HG03135 (cell line): ENCODE measurements at regions not wholly inside any gene's neighbourhood (a gene's known extent, or its start where the extent isn't known, plus 50 kb on each side); places are given as distances from the start of the nearest gene placed in this dataset.
"Not testable (repeated sequence)": the region's sequence is repeated elsewhere in the genome, so short reads cannot be mapped to it uniquely, and the experiment has no call there.

Source experiments
- ATAC-seq: cut with Tn5 transposase; IDR thresholded peaks from one replicate; pipeline ENCODE4 v1.9.1; 2021; ENCODE audit warnings: mild to moderate bottlenecking, moderate library complexity; ENCODE audit not compliant: unreplicated experiment

DNA sequence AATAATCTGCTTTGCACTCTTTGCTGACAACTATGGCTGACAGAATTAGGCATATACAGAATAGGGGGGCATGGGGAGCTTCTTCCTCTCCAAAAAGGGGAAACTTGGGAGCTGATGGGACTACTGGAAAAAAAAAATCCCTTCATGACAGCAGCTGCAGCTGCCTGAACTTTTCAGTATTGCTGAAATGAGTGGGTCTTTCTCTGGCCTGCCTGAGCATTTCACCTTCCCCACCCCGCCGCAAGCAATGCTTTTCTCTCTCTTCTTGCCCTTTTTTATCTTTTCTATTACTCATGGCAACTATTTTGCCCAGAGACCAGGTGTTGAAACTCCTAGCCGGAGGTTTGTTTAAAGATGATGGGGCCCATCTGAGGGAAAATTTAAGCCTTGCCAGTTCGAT, 244.9 kb downstream of the SEMA3D start:
- no peak for ATAC-seq

DNA sequence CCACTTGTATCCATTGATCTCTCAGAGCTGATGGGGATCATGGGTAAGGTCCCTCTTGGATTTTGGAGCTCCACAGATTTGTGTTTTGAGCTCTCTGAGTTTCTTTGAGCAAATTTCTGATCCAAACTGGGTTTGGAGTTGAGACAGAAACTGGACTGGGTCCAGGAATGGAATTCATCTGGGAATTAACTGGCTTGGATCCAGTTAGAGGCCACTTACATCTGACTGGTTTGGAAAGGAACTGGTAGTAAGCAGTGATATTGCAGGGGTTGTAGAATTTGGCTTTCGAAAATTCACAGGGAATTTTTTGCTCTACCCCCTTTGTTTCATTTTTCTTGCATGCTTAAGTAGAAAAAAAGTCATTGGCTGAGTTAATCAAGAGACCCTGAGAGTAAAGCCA, 245.6 kb downstream of the SEMA3D start:
- no peak for ATAC-seq

DNA sequence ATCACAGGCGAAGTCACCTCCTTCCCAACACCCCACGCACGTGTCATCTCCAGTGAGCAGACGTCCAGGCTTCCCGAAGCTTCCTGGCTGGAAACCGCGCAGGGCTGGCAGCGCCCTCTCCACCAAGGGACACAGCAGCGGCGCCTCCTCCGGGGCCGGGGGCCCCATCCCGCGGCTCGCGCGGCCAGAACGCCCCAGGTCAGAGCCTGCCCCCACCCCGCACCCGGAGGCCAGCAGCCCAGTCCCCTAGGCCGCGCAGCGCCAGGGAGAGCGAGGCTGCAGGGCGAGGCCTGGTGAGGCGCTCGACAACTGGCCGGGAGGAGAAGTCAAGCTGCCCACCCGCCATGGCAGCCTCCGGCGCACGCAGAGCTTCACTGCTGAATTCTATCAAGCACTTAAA, 247.0 kb downstream of the SEMA3D start:
- no peak for ATAC-seq

DNA sequence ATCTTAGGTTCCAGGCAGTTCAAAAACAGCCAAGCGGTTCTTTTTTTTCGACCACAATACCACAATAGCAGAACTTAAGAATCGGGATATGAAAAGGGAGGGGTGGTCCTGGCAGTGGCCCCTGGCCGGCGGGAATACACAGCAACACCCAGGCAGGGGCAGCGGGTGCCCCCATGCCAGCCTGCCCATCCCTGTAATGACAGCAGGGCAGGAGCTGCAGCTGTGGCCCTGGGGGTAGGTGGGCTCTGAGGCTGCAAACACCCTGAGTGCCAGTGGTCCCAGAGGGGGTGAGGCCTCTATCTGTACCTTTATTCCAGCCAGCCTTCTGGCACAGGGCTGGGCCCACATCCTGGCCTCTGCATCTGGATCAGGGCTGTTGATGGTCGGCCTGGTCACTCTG, 247.4 kb downstream of the SEMA3D start:
- no peak for ATAC-seq

DNA sequence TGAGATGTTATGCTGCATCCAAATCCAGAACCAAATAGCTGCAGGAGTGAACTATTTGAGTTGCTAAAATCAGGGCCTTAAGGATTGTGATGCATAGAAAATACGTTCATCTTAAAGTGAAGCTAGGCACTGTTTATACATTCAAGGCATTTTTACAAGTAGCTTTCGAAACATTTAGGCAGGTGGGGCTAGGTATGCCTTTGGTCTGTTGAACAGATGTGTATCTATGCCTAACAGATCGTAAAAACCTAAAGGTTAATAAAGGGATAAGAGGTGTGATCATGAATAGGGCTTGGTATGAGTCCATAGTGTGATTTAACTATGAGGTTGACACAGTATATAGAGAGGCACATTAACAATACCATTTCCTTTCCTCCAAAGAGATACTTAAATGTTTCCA, 262.5 kb downstream of the SEMA3D start:
- no peak for ATAC-seq

DNA sequence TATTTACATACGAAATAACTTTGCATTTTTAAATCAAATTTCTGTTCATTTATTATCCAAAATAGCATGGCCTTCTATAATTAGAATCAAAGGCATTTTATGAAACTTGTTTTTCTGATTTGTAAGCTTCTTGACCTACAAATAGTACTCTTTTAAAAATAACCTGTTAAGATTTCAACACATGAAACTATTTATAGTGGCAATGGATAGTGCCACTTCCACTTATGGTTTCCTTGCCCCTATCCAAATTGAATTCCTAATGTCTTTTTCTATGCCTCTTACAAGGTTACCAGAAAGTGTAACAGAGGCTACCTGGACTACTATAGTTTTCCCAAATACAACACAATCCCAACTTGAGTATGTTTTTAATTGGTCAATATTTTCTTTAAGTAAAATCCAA, 263.5 kb downstream of the SEMA3D start:
- no peak for ATAC-seq

DNA sequence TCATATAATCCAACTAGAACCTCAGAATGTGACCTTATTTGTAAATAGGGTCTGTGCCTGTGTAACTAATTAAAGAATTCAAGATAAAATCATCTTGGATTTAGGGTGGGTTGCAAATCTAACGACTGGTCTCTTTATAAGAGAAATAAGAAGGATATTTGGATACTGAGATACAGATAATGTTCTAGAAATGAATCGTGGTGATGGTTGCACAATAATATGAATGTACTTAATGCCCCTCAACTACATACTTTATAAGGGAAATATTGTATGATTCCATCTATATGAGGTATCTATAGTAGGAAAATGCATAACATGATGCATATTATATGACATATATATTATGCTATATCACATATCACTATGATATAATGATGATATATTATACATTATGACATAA, 265.7 kb downstream of the SEMA3D start:
- no peak for ATAC-seq

DNA sequence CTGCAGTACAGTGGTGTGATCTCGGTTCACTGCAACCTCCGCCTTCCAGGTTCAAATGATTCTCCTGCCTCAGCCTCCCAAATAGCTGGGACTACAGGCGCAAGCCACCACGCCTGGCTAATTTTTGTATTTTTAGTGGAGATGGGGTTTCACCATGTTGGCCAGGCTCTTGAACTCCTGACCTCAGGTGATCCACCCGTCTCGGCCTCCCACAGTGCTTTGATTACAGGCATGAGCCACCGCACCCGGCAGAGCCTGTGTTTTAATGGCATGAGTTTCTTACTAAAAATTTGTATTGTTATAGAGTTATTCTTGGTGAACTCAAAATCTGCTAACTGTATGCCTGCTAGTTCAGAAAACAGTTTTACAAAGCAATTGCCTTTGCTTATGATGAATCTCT, 269.9 kb downstream of the SEMA3D start:
- not testable (repeated sequence) for ATAC-seq

DNA sequence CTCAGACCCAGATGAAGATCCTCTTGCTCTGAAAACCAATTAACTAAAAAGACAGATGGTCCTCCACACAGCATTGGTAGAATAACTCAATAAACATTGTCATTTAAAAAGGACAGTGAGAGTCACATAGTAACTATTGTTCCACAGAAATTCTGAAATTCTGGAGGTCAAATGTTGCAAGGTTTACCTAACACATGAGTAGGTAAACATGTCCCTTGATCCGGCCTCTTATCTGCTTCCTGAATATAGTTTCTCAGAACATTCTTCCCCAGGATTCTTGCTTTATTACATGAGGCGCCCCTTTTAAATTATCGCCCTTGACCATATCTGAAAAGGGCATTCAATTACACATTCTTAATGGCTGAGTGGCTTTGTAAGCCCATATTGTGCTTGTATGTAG, 270.7 kb downstream of the SEMA3D start:
- no peak for ATAC-seq

DNA sequence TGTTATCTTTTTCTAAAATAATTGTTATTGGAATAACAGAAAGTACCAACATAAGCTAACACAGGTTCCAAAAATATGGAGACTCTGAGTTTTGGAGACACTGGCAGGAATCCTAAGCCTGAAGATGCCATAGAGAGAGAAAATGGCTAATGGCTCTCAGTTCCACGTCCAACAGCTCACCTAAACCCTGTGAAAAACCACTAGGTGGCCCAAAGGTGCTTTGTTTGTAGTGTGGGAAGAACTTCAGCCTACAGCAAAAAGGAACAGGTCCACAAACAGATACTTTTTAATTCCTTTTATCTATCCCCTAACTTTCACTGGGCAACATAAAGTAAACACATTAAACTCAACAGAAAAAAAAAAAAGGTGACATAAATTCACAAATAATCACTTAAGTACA, 272.3 kb downstream of the SEMA3D start:
- no peak for ATAC-seq

DNA sequence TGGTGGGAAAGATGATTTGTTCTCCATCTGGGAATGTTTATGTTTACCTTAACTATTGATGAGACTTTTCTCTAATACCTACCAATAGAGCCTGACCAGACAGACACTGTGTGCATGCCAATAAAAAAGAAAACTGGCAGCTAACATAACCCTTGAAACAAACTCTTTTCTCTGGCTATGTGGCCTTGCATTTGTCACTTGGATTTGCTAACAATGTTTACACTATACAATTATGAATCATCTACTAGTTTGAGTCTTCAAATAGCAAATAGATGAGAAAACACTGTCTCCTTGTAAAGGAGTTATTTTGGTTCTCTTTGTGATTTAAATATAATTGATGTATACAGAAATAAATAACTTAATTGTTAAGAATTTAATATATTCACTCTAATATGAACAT, 273.1 kb downstream of the SEMA3D start:
- ATAC-seq = no peak

DNA sequence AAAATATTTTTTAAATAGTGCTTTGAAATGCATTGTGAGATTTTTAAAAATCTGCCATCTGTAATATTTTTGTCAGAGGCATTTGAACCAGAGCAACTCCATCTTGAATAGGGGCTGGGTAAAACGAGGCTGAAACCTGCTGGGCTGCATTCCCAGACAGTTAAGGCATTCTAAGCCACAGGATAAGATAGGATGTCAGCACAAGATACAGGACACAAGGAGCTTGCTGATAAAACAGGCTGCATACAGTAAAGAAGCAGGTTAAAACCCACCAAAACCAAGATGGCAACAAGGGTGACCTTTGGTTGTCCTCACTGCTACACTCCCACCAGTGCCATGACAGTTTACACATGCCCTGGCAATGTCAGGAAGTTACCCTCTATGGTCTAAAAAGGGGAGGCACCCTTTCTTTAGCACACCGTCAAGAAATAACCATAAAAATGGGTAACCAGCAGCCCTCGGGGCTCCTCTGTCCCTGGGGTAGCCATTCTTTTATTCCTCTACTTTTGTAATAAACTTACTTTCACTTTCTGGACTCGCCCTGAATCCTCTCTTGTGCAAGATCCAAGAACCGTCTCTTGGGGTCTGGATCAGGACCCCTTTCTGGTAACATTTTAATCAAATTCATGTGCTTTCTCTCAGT, 273.7 kb downstream of the SEMA3D start:
- no peak for ATAC-seq

DNA sequence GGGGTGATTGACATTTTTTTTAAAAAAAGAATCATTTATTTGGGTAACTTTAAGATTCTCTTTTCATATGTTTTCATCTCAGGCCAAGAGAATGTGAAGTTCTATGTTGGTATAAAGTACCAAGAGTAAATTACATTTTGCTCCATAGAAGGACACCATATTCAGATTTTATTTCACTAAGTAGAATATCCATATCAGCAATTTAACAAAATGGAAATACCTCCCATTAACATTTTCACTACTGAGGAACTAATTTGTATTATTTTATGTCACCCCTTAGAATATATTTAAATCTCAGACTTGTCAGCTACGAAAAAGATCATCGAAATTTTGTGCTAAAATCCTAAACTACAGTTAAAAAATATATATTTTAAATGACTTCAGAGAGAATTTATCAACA, 274.3 kb downstream of the SEMA3D start:
- ATAC-seq = no peak

DNA sequence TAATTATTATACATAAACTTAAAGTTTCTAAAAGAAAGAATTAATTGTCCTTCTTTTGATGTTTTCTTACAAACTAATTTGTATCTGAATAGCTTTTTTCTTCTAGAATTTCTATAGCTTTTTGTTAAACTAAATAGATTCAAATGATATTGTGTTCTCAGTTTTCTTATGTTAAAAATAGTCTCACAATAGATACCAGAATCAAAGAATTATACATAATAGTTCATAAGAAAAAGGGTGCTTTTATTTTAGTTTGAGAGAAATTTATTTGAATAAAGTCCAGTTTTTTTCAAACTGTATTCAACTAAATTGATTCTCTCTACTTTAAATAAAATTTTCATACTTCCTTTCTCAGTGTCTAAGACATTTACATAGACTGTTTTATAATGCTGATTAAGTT, 274.8 kb downstream of the SEMA3D start:
- no peak for ATAC-seq

DNA sequence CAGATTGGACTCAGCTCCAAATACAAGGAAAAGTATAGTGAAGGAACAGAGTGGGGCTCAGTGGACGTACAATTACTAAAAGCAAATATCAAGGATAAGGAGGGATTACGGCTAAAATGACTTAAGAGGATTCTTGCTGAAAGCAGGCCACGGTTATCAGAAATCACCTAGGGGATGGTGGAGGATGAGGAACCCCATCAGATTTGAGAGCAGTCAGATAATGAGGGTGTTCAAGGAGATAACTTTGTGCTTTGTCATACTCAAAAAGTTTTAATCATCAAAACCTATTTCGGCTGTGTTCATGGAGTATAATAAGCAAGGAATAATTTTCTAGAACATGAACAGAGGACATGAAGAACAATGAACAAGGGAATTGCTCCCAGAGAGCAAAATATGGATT, 275.8 kb downstream of the SEMA3D start:
- no peak for ATAC-seq

DNA sequence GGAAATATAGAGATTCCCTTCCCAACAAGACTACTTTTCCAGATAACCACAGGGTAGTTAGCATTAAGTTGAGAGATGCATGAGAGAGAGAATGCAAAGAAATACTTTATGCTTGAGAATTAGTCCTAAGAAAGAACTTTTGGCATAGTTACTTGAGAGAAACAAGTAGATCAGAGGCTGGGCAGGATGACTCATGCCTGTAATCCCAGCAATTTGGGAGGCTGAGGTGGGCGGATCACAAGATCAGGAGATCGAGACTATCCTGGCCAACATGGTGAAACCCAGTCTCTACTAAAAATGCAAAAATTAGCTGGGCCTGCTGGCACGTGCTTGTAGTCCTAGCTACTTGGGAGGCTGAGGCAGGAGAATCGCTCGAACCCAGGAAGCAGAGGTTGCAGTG, 276.5 kb downstream of the SEMA3D start:
- not testable (repeated sequence) for ATAC-seq

DNA sequence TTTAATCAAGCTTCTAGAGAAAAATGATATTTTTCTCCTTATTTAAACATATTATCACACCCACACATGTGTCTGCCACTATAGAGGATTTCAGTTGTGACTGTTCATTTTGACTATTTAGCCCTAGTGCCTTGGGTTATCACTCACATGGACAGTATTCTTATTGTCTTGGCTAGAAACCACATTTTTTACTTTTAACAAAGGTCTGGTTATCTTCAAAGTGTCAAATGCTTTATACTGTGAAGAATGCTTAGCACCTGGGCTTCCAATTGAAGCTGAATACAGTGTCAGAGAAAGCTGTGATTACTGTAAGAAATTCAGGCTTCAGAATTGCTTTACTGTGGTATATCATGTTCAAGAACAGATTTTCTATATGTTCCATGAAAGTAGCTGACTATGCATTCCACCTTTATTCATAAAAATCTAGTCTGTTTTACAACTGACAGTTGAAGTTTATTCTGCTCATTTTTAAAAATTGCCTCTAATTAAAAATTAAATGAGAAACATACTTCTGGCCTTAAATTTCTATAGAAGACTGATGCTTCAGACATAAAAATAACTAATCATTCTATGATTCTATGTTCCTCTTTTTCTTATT, 278.6 kb downstream of the SEMA3D start:
- ATAC-seq = no peak

DNA sequence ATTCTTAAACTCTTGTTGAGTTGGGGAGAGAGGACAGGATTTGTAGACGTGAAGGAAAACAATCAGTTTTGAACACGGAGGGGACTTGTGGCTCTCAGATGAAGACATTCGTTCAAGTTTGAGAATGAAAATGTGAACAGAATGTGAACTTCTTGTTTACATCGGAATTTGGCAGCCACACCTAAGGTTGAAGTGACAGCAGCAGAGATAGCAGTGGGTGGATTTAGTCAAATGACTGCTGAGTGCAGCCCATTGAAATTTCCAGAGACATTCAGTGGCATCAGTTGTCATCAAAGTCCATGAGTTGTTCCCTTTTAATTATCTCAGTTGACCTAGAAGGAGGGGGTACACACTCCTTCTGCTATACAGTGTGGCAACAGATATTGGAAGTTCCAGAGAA, 280.0 kb downstream of the SEMA3D start:
- ATAC-seq = no peak

DNA sequence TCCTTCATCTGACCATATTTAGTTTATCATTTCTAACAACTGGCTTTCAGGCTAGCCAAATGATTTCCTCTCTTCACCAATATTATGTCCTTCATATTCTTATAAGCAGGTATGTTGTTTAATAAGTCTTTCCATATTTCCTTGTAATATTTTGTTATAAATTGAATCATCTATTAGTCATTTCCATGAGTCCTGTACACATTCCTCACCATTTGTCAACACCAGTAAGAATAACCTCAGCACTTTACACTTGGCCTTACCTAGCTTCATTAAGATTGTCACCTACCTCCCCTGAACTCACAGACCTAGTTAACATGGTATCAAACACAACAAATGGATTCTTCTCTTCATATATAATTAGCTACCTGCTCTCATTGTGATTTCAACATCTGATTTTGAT, 282.3 kb downstream of the SEMA3D start:
- ATAC-seq = no peak

DNA sequence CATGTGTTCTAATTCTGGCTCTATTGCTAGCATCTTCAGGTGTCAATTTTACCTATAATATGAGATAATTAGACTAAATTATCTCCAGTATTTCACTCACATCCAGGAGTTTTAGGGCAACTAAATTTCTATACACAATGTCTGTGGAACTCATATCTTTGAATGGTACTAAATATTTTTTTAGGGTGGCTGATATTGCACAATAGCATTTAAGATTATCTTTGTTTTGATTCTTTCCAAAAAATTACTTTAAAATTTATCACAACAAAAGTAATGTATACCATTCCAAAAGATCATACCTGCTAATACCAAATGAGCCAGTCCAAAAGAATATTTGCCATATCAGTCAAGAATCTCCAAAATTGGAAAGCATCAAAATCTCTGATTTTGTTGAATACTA, 285.5 kb downstream of the SEMA3D start:
- ATAC-seq = no peak

DNA sequence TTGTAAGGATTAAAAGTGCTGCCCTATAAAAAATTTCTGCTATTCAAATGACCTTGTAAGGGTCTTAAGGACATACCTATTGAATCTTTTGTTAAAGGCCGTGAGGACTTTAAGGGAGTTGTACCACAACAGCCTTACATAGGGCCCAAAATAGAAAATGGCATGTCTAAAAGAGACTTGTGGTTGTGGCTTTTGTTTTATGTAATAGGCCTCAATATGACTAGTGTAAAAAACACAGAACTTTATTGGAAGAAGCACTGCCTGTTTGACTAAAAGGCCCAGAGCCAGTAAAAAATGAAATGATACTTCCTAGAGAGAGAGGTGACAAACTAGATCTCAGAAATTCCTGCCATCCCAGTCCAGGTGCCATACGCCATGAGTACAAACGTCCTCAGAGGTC, 286.6 kb downstream of the SEMA3D start:
- no peak for ATAC-seq

DNA sequence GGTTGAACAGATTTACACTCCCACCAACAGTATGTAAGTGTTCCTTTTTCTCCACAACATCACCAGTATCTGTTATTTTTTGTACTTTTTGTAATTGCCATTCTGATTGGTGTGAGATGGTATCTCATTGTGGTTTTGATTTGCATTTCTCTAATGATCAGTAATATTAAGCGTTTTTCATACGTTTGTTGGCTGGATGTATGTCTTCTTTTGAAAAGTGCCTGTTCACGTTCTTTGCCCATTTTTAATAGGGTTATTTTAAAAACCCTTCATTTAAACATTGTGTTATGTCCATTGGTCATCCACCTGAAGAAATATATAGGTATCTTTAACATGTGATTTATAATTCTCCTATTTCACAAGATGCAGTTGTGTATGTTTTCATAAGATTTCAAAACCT, 291.3 kb downstream of the SEMA3D start:
- ATAC-seq = no peak

DNA sequence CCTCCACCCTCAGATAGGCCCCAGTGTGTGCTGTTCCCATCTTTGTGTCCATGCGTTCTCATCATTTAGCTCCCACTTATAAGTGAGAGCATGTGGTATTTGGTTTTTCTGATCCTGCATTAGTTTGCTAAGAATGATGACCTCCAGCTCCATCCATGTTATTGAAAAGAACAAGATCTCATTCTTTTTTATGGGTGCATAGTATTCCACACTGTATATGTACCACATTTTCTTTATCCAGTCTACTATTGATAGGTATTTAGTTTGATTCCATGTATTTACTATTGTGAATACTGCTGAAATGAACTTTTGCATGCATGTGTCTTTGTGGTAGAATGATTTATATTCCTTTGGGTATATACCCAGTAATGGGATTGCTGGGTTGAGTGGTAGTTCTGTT, 303.3 kb downstream of the SEMA3D start:
- not testable (repeated sequence) for ATAC-seq
